22Rv1 (cell line): ENCODE measurements at regions not wholly inside any gene's neighbourhood (a gene's known extent, or its start where the extent isn't known, plus 50 kb on each side); places are given as distances from the start of the nearest gene placed in this dataset.

Source experiments
- ZFX ChIP-seq: fragments of 450-650 bp; IDR thresholded peaks from 2 replicates; pipeline ENCODE4 v1.6.1; 2017; ENCODE audit warnings: antibody characterized with exemption, borderline replicate concordance
- TF ChIP-seq, protein P1 (sequence below): fragments of 450-650 bp; IDR thresholded peaks from 2 replicates; pipeline ENCODE4 v1.5.1; 2017; ENCODE audit warnings: mild to moderate bottlenecking

DNA sequence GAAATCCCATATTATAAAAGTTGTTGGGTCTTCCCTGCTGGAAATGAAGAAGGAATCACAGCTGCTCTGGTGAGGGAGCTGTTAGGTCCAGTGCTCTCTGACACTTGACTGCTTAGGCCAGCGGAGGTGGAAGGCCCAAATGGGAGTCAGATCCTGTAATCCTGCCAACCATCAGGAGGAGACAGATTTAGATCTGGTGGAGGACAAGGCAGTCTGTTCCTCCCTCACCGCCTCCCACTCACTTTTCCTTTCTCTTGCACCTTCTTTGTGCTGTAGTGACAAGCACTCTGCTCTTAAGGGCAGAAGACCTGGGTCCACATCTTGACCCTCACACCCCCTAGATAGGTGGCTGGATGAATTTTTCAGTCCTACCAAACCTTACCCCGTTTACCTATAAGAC is 59.7 kb upstream of the CHST1 start:
- TF ChIP-seq, protein P1, sequence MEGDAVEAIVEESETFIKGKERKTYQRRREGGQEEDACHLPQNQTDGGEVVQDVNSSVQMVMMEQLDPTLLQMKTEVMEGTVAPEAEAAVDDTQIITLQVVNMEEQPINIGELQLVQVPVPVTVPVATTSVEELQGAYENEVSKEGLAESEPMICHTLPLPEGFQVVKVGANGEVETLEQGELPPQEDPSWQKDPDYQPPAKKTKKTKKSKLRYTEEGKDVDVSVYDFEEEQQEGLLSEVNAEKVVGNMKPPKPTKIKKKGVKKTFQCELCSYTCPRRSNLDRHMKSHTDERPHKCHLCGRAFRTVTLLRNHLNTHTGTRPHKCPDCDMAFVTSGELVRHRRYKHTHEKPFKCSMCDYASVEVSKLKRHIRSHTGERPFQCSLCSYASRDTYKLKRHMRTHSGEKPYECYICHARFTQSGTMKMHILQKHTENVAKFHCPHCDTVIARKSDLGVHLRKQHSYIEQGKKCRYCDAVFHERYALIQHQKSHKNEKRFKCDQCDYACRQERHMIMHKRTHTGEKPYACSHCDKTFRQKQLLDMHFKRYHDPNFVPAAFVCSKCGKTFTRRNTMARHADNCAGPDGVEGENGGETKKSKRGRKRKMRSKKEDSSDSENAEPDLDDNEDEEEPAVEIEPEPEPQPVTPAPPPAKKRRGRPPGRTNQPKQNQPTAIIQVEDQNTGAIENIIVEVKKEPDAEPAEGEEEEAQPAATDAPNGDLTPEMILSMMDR, result no peak
- no peak for TF ChIP-seq ZFX
